H9 (cell line): ENCODE measurements at regions not wholly inside any gene's neighbourhood (a gene's known extent, or its start where the extent isn't known, plus 50 kb on each side); places are given as distances from the start of the nearest gene placed in this dataset.

Experiments used
- DNase-seq: peaks from one replicate; pipeline ENCODE4 v3.0.0-alpha.2; 2017
- H2AFZ ChIP-seq: one replicate; pipeline ENCODE4 v1.6.1; 2013; ENCODE audit warnings: mild to moderate bottlenecking, low read length, control low read depth, moderate library complexity
- H2AK5ac ChIP-seq: 2 replicates; pipeline ENCODE4 v1.6.1; 2013; ENCODE audit warnings: low read length, control low read depth, mixed read lengths; ENCODE audit not compliant: insufficient read length
- H2BK120ac ChIP-seq: one replicate; pipeline ENCODE4 v1.6.1; 2013; ENCODE audit warnings: low read depth, mild to moderate bottlenecking, low read length, control low read depth, inconsistent platforms; ENCODE audit not compliant: poor library complexity, severe bottlenecking
- H2BK12ac ChIP-seq: 2 replicates; pipeline ENCODE4 v1.6.1; 2013; ENCODE audit warnings: low read length, control low read depth, mixed read lengths, low read depth; ENCODE audit not compliant: insufficient read length
- H2BK15ac ChIP-seq: 2 replicates; pipeline ENCODE4 v1.6.1; 2013; ENCODE audit warnings: low read depth, low read length, control low read depth
- H2BK20ac ChIP-seq: one replicate; pipeline ENCODE4 v1.6.1; 2013; ENCODE audit warnings: low read depth, mild to moderate bottlenecking, low read length, control low read depth, inconsistent platforms; ENCODE audit not compliant: poor library complexity, severe bottlenecking
- H2BK5ac ChIP-seq: 2 replicates; pipeline ENCODE4 v1.6.1; 2013; ENCODE audit warnings: low read length, control low read depth, mixed read lengths; ENCODE audit not compliant: insufficient read length
- H3K14ac ChIP-seq: 2 replicates; pipeline ENCODE4 v1.6.1; 2013; ENCODE audit warnings: low read length, control low read depth; ENCODE audit not compliant: insufficient read depth
- H3K18ac ChIP-seq: 2 replicates; pipeline ENCODE4 v1.6.1; 2013; ENCODE audit warnings: low read depth, mild to moderate bottlenecking, mixed read lengths, low read length, control low read depth; ENCODE audit not compliant: insufficient read length
- H3K23ac ChIP-seq: 2 replicates; pipeline ENCODE4 v1.6.1; 2013; ENCODE audit warnings: low read length, control low read depth, mixed read lengths, low read depth; ENCODE audit not compliant: insufficient read length
- H3K23me2 ChIP-seq: 2 replicates; pipeline ENCODE4 v1.6.1; 2013; ENCODE audit warnings: low read depth, mild to moderate bottlenecking, mixed read lengths, low read length, control low read depth; ENCODE audit not compliant: insufficient read length, poor library complexity, severe bottlenecking
- H3K27ac ChIP-seq: 2 replicates; pipeline ENCODE4 v1.5.1; 2013; ENCODE audit warnings: low read length, control low read depth, mixed read lengths, low read depth; ENCODE audit not compliant: insufficient read length
- H3K27me3 ChIP-seq: 2 replicates; pipeline ENCODE4 v1.6.1; 2013; ENCODE audit warnings: low read length, control low read depth, inconsistent platforms; ENCODE audit not compliant: insufficient read depth
- H3K4ac ChIP-seq: 2 replicates; pipeline ENCODE4 v1.6.1; 2013; ENCODE audit warnings: low read depth, mild to moderate bottlenecking, control low read depth, inconsistent platforms, low read length, moderate library complexity
- H3K4me1 ChIP-seq: 2 replicates; pipeline ENCODE4 v1.6.1; 2013; ENCODE audit warnings: low read length, control low read depth, inconsistent platforms; ENCODE audit not compliant: insufficient read depth
- H3K4me2 ChIP-seq: 2 replicates; pipeline ENCODE4 v1.6.1; 2013; ENCODE audit warnings: low read length, control low read depth, mixed read lengths; ENCODE audit not compliant: insufficient read length, insufficient read depth
- H3K56ac ChIP-seq: 2 replicates; pipeline ENCODE4 v1.6.1; 2013; ENCODE audit warnings: low read depth, mild to moderate bottlenecking, mixed read lengths, low read length, control low read depth; ENCODE audit not compliant: insufficient read length
- H3K79me1 ChIP-seq: 2 replicates; pipeline ENCODE4 v1.6.1; 2013; ENCODE audit warnings: low read depth, mild to moderate bottlenecking, moderate library complexity, low read length, control low read depth, inconsistent platforms; ENCODE audit not compliant: insufficient read depth, poor library complexity, severe bottlenecking
- H3K79me2 ChIP-seq: 2 replicates; pipeline ENCODE4 v1.6.1; 2013; ENCODE audit warnings: low read length, control low read depth, inconsistent platforms; ENCODE audit not compliant: insufficient read depth
- H3K9ac ChIP-seq: 2 replicates; pipeline ENCODE4 v1.6.1; 2013; ENCODE audit warnings: low read length, control low read depth, mixed read lengths; ENCODE audit not compliant: insufficient read length; ENCODE audit errors: extremely low read depth
- H3K9me3 ChIP-seq: one replicate; pipeline ENCODE4 v1.6.1; 2013; ENCODE audit warnings: low read depth, low read length, inconsistent platforms; ENCODE audit not compliant: control insufficient read depth
- H3T11ph ChIP-seq: one replicate; pipeline ENCODE4 v1.6.1; 2013; ENCODE audit warnings: mild to moderate bottlenecking, low read length, control low read depth, inconsistent platforms
- H4K20me1 ChIP-seq: one replicate; pipeline ENCODE4 v1.6.1; 2013; ENCODE audit not compliant: control insufficient read depth, insufficient read length, insufficient read depth
- H4K5ac ChIP-seq: 2 replicates; pipeline ENCODE4 v1.6.1; 2013; ENCODE audit warnings: low read depth, mild to moderate bottlenecking, mixed read lengths, low read length, control low read depth; ENCODE audit not compliant: insufficient read length
- H4K8ac ChIP-seq: replicated peaks from 2 replicates; pipeline ENCODE4 v1.6.1; 2013; ENCODE audit warnings: low read length, control low read depth, mixed read lengths, low read depth; ENCODE audit not compliant: insufficient read length
- H4K91ac ChIP-seq: 2 replicates; pipeline ENCODE4 v1.6.1; 2013; ENCODE audit warnings: low read depth, mild to moderate bottlenecking, moderate library complexity, mixed read lengths, low read length, control low read depth; ENCODE audit not compliant: insufficient read length
- H3K27ac Mint-ChIP-seq, 3 experiments: 2 replicates in 2 of 3; 3 replicates in 1 of 3; pipeline ENCODE4 v1.8.0; 2020 to 2021; ENCODE audit warnings: mixed read lengths in 3 of 3, mild to moderate bottlenecking in 1 of 3, moderate library complexity in 1 of 3
- H3K27me3 Mint-ChIP-seq: 2 replicates; pipeline ENCODE4 v1.8.0; 2021; ENCODE audit warnings: low read depth, mild to moderate bottlenecking, moderate library complexity, mixed read lengths
- H3K36me3 Mint-ChIP-seq, 3 experiments: 2 replicates in 2 of 3; 3 replicates in 1 of 3; pipeline ENCODE4 v1.8.0; 2020 to 2021; ENCODE audit warnings: low read depth in 3 of 3, mixed read lengths in 3 of 3; ENCODE audit not compliant: insufficient read depth in 1 of 3
- H3K4me1 Mint-ChIP-seq, 2 experiments: 2 replicates each; pipeline ENCODE4 v1.8.0; 2020; ENCODE audit warnings: mixed read lengths in 2 of 2
- H3K4me3 Mint-ChIP-seq, 2 experiments: 2 replicates in 1 of 2; 3 replicates in 1 of 2; pipeline ENCODE4 v1.8.0; 2020 to 2021; ENCODE audit warnings: mild to moderate bottlenecking in 2 of 2, mixed read lengths in 2 of 2, moderate library complexity in 1 of 2
- H3K9me3 Mint-ChIP-seq, 2 experiments: 2 replicates in 1 of 2; 3 replicates in 1 of 2; pipeline ENCODE4 v1.8.0; 2020; ENCODE audit warnings: mild to moderate bottlenecking in 2 of 2, mixed read lengths in 2 of 2, moderate library complexity in 1 of 2
- WGBS: extraction: QIAGEN DNeasy Blood & Tissue Kit; methylation state at CpG from one replicate; pipeline ENCODE4 v1.1.7; 2013; ENCODE audit warnings: missing lambda C conversion rate, low lambda C conversion rate, mixed read lengths; ENCODE audit not compliant: insufficient read length; ENCODE audit errors: extremely low coverage; 5-methylcytosine and 5-hydroxymethylcytosine counted together
- TF ChIP-seq, protein P1 (sequence below): fragments of 200-600 bp; sonication (generic); conservative IDR thresholded peaks from 3 replicates; pipeline ENCODE4 v1.8.0; 2021; ENCODE audit warnings: antibody characterized with exemption, mild to moderate bottlenecking

DNA sequence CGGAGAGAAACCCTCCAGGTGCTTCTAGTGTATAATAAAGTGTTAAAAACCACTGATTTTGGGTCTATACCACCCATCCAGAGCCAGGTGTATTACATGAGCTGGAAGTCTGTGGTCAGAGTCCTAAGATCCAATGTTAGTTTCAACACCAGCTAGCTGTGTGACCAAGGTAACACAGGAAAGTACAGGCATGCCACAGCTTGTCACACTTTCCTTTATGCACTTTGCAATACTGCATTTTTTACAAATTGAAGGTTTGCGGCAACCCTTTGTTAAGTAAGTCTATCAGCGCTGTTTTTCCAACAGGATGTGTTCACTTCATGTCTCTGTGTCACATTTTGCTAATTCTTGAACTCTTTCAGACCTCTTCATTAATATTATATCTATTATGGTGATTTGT, 201.3 kb upstream of the PRICKLE2 start:
- WGBS, result no CpG with 5 or more reads among the region's 3 CpGs

More for the DNA sequence above, 201.3 kb upstream of the PRICKLE2 start:
- no peak overlapping the region for H4K8ac ChIP-seq
- no peak overlapping the region for H3K27ac ChIP-seq
- H3K4me3 Mint-ChIP-seq, result no peak overlapping the region
- no peaks in the 10 kb centered on the region for H3K79me2 ChIP-seq
- H3K14ac ChIP-seq, result no peak overlapping the region
- H4K91ac ChIP-seq, result no peak overlapping the region
- H3K27me3 Mint-ChIP-seq, result no peaks in the 10 kb centered on the region
- H3K79me1 ChIP-seq, result no peaks in the 10 kb centered on the region
- no peak overlapping the region for H4K5ac ChIP-seq
- H3K4ac ChIP-seq, result no peak overlapping the region
- no peak overlapping the region for H2BK12ac ChIP-seq
- no peak overlapping the region for H2BK120ac ChIP-seq
- H3K4me2 ChIP-seq, result no peak overlapping the region
- no peak overlapping the region for H3K9ac ChIP-seq
- no peak overlapping the region for H2AK5ac ChIP-seq
- no peak overlapping the region for H3K27ac Mint-ChIP-seq
- peaks cover 2 to 5% of the 10 kb centered on the region in 2 experiments; a peak in 3 of 5 replicates for H3K9me3 Mint-ChIP-seq
- no peaks in the 10 kb centered on the region for H3K23me2 ChIP-seq
- no peak for DNase-seq
- TF ChIP-seq, protein P1, sequence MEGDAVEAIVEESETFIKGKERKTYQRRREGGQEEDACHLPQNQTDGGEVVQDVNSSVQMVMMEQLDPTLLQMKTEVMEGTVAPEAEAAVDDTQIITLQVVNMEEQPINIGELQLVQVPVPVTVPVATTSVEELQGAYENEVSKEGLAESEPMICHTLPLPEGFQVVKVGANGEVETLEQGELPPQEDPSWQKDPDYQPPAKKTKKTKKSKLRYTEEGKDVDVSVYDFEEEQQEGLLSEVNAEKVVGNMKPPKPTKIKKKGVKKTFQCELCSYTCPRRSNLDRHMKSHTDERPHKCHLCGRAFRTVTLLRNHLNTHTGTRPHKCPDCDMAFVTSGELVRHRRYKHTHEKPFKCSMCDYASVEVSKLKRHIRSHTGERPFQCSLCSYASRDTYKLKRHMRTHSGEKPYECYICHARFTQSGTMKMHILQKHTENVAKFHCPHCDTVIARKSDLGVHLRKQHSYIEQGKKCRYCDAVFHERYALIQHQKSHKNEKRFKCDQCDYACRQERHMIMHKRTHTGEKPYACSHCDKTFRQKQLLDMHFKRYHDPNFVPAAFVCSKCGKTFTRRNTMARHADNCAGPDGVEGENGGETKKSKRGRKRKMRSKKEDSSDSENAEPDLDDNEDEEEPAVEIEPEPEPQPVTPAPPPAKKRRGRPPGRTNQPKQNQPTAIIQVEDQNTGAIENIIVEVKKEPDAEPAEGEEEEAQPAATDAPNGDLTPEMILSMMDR, result no peak
- H3K56ac ChIP-seq, result no peak overlapping the region
- H3K27me3 ChIP-seq, result no peaks in the 10 kb centered on the region
- H3K36me3 Mint-ChIP-seq, result peaks cover 2 to 13% (median 2%) of the 10 kb centered on the region in 3 experiments; a peak in 4 of 7 replicates
- H3K4me1 Mint-ChIP-seq, result peaks cover 14 to 15% of the 10 kb centered on the region in 2 experiments
- no peak overlapping the region for H2BK5ac ChIP-seq
- H3K23ac ChIP-seq, result no peak overlapping the region
- H3T11ph ChIP-seq, result no peak overlapping the region
- peaks cover 2% of the 10 kb centered on the region; the same call in 1 of the 2 replicates for H3K4me1 ChIP-seq
- H4K20me1 ChIP-seq, result no peaks in the 10 kb centered on the region
- no peaks in the 10 kb centered on the region for H3K9me3 ChIP-seq
- no peak overlapping the region for H2BK15ac ChIP-seq
- no peak overlapping the region for H2AFZ ChIP-seq
- H3K18ac ChIP-seq, result no peak overlapping the region
- no peak overlapping the region for H2BK20ac ChIP-seq
